ENCODE measurements at regions not wholly inside any gene's neighbourhood (a gene's known extent, or its start where the extent isn't known, plus 50 kb on each side); places are given as distances from the start of the nearest gene placed in this dataset.

- TF ChIP-seq CTCF (IDR thresholded peaks at IDR 0.05; ENCODE audit: low read depth, low read length): no peak
- peak; percentile 61 for DNase-seq (ENCODE audit: low read depth, low spot score)
- H3K4me3 ChIP-seq (ENCODE audit: low read depth, low read length): no peak overlapping the region
- in situ Hi-C loops (cut with HindIII; ENCODE audit: low sequenced_read_pairs): no loop called here
These were observed 221.8 kb downstream of the ANAPC1 start for GRCh38 chr2:111662039-111662770.

GRCh38 chr2:111662771-111663470 lies 221.1 kb downstream of the ANAPC1 start:
- in situ Hi-C loops (cut with HindIII; ENCODE audit: low sequenced_read_pairs): no loop called here
- peak; percentile 54 for DNase-seq (ENCODE audit: low read depth, low spot score)
- TF ChIP-seq CTCF (IDR thresholded peaks at IDR 0.05; ENCODE audit: low read depth, low read length): no peak
- no peak overlapping the region for H3K4me3 ChIP-seq (ENCODE audit: low read depth, low read length)

DNA sequence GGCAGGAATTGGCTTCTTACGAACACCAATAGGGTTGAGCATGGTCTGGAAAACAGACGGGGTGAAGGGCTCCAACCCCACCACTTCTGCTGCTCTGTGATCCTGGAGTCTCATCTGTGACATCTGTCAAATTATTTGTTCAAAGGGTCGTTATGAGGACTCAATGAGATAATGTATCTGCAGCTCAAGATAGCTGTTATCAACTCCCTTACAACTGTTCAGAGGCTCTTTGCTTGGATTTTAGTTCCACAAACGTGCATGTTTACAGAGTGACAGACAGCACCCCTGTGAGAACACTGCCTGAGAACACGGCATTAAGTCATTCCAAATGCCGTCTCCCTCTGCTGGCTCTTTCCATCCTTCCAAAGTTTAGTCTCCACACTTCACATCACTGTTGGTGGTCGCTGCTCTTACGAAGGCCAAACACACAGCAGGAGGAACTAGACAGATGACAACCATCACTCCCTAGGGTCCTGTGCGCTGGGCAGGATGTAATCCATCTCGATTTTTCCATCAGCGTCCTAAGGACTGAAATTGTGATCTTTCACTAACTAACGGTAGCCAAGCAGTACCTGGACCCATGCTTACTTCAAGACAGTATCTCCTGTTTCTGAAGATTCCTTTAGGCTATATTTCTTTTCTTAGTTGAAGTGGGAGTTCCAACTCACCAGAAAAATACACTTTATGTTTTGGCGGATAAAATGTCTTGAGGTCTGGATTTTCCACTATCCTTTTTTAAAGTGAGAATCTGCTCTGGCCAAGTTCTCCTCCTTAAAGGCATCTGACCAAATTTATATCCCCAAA lies 220.3 kb downstream of the ANAPC1 start:
- H3K4me3 ChIP-seq (ENCODE audit: low read depth, low read length): no peak overlapping the region
- peak; percentile 32 for TF ChIP-seq CTCF (IDR thresholded peaks at IDR 0.05; ENCODE audit: low read depth, low read length)
- in situ Hi-C loops (cut with HindIII; ENCODE audit: low sequenced_read_pairs): no loop called here
- DNase-seq (ENCODE audit: low read depth, low spot score): peak; percentile 39

DNA sequence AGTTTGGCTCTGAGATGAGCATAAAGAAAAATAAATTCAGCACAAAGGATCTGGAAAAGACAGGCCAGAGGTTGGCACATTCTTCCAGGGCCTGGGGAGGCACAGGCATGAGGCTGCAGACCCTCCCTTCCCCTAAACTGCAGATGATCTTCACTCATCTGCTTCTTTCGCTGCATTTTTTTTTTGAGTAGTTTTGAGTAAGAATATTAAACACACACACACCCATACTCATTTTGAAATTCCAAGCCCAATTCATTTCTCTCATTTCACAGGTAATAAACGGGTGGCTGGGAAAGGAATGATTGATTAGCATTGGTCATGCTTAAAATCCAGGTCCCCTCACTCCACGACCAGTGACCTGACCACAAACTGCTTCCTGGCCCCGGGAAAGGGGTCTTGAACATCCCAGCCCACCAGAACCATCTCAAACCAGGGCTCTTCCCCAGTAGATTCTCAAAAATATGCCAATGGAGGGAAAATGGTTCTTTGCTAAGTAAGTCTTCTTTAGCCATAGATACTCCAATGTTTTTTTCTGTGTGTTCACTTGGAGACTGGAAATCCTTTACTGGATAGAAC lies 219.6 kb downstream of the ANAPC1 start:
- no peak overlapping the region for H3K4me3 ChIP-seq (ENCODE audit: low read depth, low read length)
- in situ Hi-C loops (cut with HindIII; ENCODE audit: low sequenced_read_pairs): no loop called here
- no peak for DNase-seq (ENCODE audit: low read depth, low spot score)
- TF ChIP-seq CTCF (IDR thresholded peaks at IDR 0.05; ENCODE audit: low read depth, low read length): no peak

- DNase-seq (ENCODE audit: low read depth, low spot score): no peak
- no peak for TF ChIP-seq CTCF (IDR thresholded peaks at IDR 0.05; ENCODE audit: low read depth, low read length)
- no peak overlapping the region for H3K4me3 ChIP-seq (ENCODE audit: low read depth, low read length)
- in situ Hi-C loops (cut with HindIII; ENCODE audit: low sequenced_read_pairs): no loop called here
These were observed 219.0 kb downstream of the ANAPC1 start for GRCh38 chr2:111665011-111665410.

GRCh38 chr2:111665551-111666116 lies 218.4 kb downstream of the ANAPC1 start:
- no peak for TF ChIP-seq CTCF (IDR thresholded peaks at IDR 0.05; ENCODE audit: low read depth, low read length)
- in situ Hi-C loops (cut with HindIII; ENCODE audit: low sequenced_read_pairs): no loop called here
- H3K4me3 ChIP-seq (ENCODE audit: low read depth, low read length): no peak overlapping the region
- DNase-seq (ENCODE audit: low read depth, low spot score): no peak

All from astrocyte of the spinal cord (primary cell).